Right ventricle myocardium superior (tissue), 1 donor: ENCODE measurements at regions not wholly inside any gene's neighbourhood (a gene's known extent, or its start where the extent isn't known, plus 50 kb on each side); places are given as distances from the start of the nearest gene placed in this dataset.
"Not testable (repeated sequence)": the region's sequence is repeated elsewhere in the genome, so short reads cannot be mapped to it uniquely, and the experiment has no call there.

ENCODE experiments used
- ATAC-seq: fragments of 200-7000 bp; cut with Tn5 transposase; one replicate; pipeline ENCODE4 v1.9.1; 2020; ENCODE audit warnings: mild to moderate bottlenecking; ENCODE audit not compliant: poor library complexity
- DNase-seq: peaks from one replicate; pipeline ENCODE4 v3.0.0-alpha.2; 2020
- intact Hi-C: fragments of 100-400 bp; cut with DNase I; formaldehyde crosslinking; loops from one replicate; pipeline ENCODE4 v1.11.2; 2022
- donor health status: DM: no; HTN: yes; CAD: no; lungs with severe emphysema.

DNA sequence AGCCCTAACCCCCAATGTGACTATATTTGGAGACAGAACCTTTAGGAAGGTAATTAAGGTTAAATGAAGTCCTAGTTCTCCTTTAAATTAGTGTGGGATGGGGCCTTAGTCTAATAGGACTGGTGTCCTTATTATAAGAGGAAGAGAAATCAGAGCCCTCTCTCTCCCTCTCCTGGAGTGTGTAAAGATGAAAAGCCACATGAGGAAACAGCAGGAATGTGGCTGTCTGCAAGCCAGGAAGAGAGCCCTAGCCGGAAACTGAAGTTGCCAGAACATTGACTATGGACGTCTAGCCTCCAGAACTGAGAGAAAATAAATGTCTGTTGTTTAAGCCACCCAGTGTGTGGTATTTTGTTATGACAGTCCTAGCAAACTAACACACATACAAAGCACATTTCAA lies 802.9 kb upstream of the AMELY start:
- DNase-seq, result no peak
- ATAC-seq, result no peak
- intact Hi-C loops, result no loop called here

DNA sequence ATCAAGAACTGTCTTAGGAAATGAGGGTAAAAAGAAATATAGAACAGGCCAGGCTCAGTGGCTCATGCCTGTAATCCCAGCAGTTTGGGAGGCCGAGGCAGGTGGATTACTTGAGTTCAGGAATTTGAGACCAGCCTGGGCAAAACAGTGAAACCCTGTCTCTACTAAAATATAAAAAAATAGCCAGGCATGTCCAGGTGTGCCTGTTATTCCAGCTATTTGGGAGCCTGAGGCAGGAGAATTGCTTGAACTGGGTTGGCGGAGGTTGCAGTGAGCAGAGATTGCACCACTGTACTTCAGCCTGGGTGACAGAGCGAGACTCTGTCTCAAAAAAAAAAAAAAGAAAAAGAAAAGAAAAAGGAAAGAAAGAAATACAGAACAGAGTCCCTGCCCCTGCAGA lies 802.2 kb upstream of the AMELY start:
- DNase-seq, intact Hi-C loops, ATAC-seq: not testable (repeated sequence)

DNA sequence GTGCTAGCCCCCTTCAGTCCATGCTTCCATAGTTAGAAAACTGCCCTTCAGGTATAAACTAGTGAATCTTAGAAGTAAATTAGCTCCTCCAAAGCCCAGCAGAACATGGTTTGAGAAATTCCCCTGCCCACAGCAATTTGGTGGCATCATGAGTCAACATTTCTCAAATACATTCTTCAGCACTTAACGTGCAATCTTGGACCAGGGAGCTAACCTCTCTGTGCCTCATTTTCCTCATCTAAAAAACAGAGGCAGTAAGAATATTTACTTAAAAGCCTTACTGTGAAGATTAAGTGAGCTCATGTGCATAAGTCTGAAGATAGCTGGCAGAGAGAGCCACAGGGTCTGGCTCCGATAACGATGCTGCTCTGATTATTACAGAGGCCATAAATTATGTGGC lies 800.7 kb upstream of the AMELY start:
- no peak for ATAC-seq
- intact Hi-C loops, result no loop called here

DNA sequence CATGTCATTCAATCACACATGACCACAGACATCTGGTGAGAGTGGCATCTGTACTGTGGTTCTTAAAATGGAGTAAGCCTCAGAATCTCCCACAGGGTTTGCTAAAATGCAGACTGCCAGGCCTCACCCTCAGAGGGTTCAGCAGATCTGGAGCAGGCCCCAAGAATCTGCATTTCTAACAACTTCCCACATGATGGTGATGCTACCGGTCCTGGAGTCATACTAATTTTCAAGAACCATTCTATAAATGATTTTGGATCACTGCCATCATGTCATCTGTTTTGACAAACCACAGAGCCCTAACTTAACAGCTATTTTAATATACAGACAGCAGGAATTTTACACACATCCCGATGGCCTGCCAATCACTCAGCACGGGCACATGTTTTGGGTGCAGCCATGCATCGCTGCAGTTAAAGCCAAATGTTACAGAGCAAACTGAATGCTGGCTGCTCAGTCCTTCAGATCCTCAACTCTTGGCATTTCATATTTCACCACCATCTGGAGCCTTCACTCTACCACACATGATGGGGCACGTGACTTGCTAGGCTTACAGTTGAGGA lies 792.1 kb upstream of the AMELY start:
- DNase-seq (no peak), ATAC-seq (no peak)
- intact Hi-C loops, result no loop called here

More for the DNA sequence above, 800.7 kb upstream of the AMELY start:
- DNase-seq, result no peak

DNA sequence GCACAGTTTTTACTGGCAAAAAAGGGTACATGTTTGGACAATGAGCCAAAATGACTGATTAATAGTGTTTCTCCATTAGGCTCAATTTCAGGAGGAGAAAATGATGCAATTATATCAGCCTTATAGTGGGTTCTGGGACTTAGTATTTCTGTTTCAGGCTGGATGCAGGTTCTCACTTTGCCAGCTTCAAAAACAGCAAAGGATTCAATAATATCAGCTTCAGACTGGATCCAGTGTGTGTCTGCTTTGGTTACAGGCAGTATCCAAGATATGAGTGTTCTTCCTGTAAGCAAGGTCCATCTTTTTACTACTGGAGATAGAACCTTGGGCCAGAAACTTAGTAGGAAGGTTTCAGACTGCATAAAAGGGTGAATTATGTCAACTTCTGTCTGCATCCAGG lies 790.9 kb upstream of the AMELY start:
- intact Hi-C loops, result no loop called here
- DNase-seq (no peak), ATAC-seq (no peak)

DNA sequence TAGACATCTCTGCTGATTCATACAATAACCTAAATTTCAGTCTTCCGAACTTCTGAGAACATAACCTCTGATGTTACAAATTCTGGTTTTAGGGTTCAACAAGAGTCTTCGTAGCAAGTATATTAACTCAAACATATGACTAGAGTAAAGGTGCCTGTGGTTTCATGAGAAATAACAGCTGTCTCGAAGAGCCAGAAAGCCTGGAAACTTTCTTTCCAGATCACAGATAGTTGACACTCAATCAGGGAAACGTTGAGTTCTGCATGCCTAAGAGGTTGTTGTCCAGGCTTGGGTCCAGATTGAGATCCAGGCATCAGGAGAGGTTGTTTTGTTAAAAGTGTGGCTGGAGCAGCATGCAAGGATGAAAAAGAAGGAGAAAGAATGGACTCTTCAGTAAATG lies 790.1 kb upstream of the AMELY start:
- ATAC-seq, result no peak
- intact Hi-C loops, result no loop called here
- DNase-seq, result no peak

DNA sequence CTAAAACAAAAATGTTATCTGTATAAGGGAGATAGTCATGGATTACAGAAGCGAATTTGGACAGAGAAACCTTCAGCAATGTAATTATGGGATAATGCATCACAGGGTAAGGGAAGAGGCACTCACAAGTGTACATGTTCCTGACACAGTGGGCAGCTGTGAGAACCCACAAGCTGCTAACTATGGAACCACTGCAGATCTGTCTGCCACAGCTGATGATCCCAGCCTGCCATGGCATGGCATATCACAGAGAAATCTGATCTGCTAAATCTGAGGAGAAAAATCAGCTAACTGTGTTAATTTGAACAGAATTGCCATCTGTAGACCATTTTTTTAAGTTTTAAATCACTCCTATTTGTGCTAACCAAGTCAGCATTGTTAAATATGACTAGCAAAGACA lies 786.0 kb upstream of the AMELY start:
- intact Hi-C loops, result no loop called here
- no peak for DNase-seq

DNA sequence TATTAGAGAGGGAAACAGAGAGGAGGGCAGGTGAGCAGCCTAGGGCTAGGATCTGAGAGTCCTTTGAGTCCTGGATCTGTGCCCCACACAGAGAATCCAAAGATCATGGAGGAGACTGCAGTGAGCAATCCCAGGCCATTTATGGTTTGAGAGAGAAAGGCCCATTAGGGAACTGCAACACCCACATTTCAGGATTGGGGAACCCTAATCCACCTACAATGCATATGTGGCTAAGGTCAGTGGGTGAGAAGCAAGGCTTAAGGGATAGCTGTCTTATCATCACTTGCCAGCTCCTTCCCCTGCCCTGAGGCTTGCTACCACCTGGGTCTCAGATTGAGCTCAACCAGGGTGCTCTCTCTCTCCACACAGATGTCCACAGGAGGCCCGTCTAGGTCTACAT lies 781.1 kb upstream of the AMELY start:
- DNase-seq, result no peak
- intact Hi-C loops, result no loop called here
- no peak for ATAC-seq

More for the DNA sequence above, 786.0 kb upstream of the AMELY start:
- ATAC-seq, result no peak

DNA sequence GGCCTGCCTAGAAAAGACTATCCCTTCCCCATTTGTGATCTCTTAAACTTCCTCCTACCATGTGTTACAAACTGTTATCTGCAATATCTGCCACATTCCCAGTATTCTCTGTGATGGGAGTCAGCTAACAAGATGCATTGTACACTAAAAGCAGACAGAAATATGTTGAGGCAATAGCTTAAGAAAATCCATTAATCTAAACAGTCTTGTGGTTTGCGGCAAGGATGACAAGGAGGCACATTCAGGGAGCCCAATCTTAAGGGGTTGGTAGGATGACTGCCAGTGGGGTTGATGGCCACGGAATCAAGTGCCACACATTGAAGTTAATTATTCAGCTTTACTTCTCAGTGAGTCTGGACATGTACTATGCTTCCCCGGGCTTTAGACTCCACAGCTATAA lies 775.5 kb upstream of the AMELY start:
- intact Hi-C loops, result no loop called here
- DNase-seq (no peak), ATAC-seq (no peak)

DNA sequence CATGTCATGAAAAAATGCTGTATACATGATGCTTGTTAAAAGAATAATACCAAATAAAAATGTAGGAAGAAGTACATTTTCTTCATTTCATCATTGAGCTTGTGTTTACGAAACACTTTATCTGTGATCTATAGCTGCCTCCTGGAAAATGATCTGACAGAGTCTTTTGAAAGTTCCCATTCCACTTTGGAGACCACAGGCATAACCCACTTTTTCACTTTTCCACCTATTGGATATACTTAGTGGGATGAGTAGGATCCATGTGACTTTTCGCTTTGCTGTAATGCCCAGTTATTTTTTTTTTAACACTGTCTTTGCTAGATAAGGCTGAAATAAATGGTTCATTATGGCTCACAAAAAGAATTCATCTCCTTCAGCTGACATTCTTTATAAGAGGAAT lies 773.0 kb upstream of the AMELY start:
- intact Hi-C loops, result no loop called here
- DNase-seq (no peak), ATAC-seq (no peak)

DNA sequence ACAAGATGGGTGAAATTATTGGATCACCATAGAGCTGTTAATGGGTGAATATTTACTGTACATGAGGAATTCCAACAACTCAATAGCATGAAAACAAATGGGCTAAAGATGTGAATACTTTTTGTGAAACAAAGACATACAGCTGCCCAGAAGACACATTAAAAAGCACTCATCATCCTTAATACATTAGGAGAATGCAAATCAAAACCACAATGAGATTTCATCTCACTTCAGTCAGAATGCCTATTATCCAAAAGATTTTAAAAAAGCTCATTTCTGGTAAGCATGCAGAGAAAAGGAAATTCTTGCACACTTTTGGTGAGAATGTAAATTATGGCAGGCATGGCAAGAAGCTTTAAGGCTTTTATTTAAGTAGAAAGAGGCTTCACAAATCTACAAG lies 770.8 kb upstream of the AMELY start:
- intact Hi-C loops, result no loop called here

DNA sequence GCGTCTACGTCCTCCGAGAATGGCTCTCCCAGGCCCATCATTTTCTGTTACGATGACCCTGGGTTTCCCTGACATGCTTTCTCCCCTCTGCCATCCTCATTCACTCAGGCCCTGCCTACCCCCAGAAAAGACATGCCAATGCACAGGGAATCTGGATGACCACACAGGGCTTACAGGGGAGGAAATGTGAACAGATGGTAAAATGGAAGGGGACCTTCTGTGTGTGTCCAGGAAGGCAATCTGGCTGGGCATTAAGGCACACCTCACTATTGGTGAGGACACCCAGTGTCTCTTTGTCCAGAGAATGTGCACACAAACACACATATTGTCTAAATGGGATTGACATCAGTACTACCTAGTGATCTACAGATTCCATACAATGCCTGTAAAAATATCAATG lies 769.9 kb upstream of the AMELY start:
- intact Hi-C loops, result no loop called here

More for the DNA sequence above, 770.8 kb upstream of the AMELY start:
- DNase-seq, result no peak
- no peak for ATAC-seq

DNA sequence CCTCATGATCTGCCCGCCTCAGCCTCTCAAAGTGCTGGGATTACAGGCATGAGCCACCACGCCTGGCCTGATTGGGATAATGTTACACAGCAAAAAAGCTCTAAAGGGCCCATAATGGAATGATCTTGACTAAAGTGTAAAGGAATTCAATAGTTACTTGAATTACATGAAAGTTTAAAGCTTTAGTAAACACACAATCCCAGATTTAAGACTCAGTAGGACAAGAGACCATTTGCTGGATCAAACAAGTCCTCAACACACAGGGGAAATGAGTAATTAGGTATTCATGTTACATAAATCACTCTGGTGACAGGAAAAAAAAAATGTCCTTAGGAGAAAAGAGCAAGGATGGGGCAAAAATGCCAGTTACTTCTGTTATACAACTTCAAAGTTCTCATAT lies 762.9 kb upstream of the AMELY start:
- ATAC-seq (no peak), DNase-seq (no peak)
- intact Hi-C loops, result no loop called here

More for the DNA sequence above, 769.9 kb upstream of the AMELY start:
- DNase-seq (no peak), ATAC-seq (no peak)

DNA sequence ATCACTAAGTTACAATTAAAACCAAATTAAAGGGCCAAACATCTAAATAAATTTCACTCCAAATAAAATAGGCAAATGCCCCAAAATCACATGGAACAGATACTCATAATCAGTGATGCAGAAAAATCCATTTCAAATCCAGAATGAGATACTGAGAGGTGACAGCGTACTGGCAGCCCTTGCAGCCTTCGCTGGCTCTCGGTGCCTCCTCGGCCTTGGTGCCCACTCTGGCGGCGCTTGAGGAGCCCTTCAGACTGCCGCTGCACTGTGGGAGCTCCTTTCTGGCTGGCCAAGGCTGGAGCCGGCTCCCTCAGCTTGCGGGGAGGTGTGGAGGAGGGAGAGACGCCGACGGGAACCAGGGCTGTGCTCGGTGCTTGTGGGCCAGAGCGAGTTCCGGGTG lies 761.2 kb upstream of the AMELY start:
- no peak for ATAC-seq
- intact Hi-C loops, result no loop called here
- DNase-seq, result no peak

DNA sequence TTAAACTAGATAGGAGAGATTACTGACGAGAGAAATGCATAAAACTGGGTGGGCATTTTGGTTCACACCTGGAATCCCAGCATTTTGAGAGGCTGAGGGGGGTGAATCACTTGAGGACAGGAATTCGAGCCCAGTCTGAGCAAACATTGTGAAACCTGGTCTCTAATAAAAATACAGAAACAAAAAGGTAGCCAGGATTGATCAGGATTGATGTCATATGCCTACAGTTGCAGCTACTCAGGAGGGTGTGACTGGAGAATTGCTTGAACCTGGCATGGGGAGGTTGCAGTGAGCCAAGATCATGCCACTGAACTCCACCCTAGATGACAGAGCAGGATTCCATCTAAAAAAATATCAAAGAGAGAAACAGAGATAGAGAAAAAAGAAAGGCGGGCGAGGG lies 751.7 kb upstream of the AMELY start:
- no peak for DNase-seq
- ATAC-seq, result no peak
- intact Hi-C loops, result no loop called here

DNA sequence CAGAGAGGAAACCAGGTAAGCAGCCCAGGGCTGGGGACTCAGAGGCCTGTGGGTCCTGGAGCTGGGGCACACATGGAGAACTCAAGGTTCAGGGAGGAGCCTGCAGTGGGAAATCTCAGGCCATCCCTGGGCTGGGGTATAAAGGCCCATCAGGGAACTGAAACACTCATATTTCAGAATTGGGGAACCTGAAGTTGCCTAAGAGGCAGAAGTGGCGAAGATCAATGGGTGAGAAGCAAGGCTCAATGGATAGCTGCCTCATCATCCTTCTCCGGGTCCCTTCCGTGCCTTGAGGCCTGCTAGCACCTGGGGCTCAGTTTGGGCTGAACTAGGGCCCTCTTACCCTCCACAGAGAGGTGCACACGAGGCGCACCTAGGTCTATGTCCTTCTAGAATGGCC lies 747.5 kb upstream of the AMELY start:
- DNase-seq (no peak), ATAC-seq (no peak)
- intact Hi-C loops, result no loop called here

DNA sequence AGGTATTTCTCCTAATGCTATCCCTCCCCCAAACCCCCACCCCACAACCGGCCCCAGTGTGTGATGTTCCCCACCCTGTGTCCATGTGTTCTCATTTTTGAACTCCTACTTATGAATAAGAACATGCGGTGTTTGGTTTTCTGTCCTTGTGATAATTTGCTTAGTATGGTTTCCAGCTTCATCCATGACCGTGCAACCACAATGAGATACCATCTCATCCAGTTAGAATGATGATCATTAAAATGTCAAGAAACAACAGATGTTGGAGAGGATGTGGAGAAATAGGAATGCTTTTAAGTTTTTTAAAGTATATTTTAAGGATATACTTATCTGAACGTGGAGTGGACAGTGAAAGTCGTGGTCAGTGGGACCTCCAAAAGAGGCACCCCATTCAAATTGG lies 745.0 kb upstream of the AMELY start:
- intact Hi-C loops, result no loop called here

DNA sequence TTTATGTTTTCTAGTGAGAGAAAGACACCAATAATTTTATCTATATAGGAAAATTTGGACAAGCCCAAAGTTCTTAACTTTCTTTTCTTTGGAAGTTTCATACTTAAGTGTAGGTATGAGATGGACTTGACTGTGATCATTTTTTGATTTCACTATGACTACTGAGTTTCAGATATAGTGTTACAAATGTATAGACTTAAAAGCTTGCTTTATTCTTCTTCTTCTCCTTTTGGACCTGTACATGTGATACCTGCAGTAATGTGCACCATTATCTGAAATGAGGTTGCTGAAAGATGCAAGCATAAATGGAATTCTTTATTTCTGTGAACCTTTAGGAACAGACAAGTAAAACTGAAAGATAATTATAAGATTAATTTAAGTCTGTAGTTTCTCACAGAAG lies 743.4 kb upstream of the AMELY start:
- ATAC-seq (no peak), DNase-seq (no peak)
- intact Hi-C loops, result no loop called here

More for the DNA sequence above, 745.0 kb upstream of the AMELY start:
- DNase-seq (no peak), ATAC-seq (no peak)

DNA sequence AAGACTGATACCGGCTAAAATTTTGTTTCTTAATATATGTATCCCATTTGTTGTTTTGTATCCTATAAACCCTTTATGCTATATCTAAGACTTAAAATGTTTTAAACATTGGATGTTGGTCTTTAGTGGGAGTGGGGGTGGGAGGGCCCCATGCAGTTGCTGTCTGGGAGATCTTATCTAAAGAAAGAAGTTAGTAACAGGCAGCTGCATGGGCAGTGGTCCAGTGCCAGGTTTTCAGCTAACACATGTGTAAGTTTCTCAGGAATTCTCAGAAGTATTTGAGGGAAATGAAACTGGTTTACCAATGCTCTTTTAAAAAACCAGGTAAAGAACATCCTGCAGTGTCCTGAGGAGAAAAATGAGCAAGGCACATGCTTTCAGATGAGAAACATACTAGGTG lies 738.3 kb upstream of the AMELY start:
- DNase-seq, intact Hi-C loops, ATAC-seq: not testable (repeated sequence)
